ENCODE measurements at regions not wholly inside any gene's neighbourhood (a gene's known extent, or its start where the extent isn't known, plus 50 kb on each side); places are given as distances from the start of the nearest gene placed in this dataset.

- no peak for DNase-seq
- Histone ChIP-seq H4K20me1 (ENCODE audit: insufficient read depth, low read length) (no peaks in the 10 kb centered on the region), H3K36me3 (replicated peaks; ENCODE audit: insufficient read depth, low read length) (no peaks in the 10 kb centered on the region), H3K4me1 (ENCODE audit: low read length) (no peaks in the 10 kb centered on the region), H3F3A (ENCODE audit: insufficient read depth, low read length) (no peaks in the 10 kb centered on the region), H3K4me3 (ENCODE audit: low read length) (no peak overlapping the region), H3K27me3 (replicated peaks; ENCODE audit: insufficient read depth, low read length) (peaks cover 37% of the 10 kb centered on the region), H2AFZ (ENCODE audit: low read length) (no peak overlapping the region), H3K4me2 (ENCODE audit: low read depth, low read length) (no peak overlapping the region), H3K9me3 (replicated peaks; ENCODE audit: insufficient read depth, low read length) (no peaks in the 10 kb centered on the region), H3K9ac (ENCODE audit: low read length) (no peak overlapping the region), H3K9me2 (replicated peaks; ENCODE audit: insufficient read depth, low read length) (no peaks in the 10 kb centered on the region), H3K27ac (ENCODE audit: low read length) (no peak overlapping the region), H3K79me2 (ENCODE audit: low read length) (no peaks in the 10 kb centered on the region)
- TF ChIP-seq CTCF (IDR thresholded peaks at IDR 0.05; ENCODE audit: low read length) (no peak), EZH2 (optimal IDR thresholded peaks at IDR 0.05; ENCODE audit: low read depth, low read length) (no peak)
Observed at GRCh38 chr16:87025676-87026075, 291.5 kb downstream of the C16orf95 start.

GRCh38 chr16:87027056-87027616 is 290.1 kb downstream of the C16orf95 start:
- H3K36me3 ChIP-seq (replicated peaks; ENCODE audit: insufficient read depth, low read length), result no peaks in the 10 kb centered on the region
- H3K4me3 ChIP-seq (ENCODE audit: low read length), result no peak overlapping the region
- H3F3A ChIP-seq (ENCODE audit: insufficient read depth, low read length), result no peaks in the 10 kb centered on the region
- TF ChIP-seq CTCF (IDR thresholded peaks at IDR 0.05; ENCODE audit: low read length) (no peak), EZH2 (optimal IDR thresholded peaks at IDR 0.05; ENCODE audit: low read depth, low read length) (no peak), EZH2phosphoT487 (IDR thresholded peaks at IDR 0.05; ENCODE audit: low read length) (no peak)
- H3K9ac ChIP-seq (ENCODE audit: low read length), result no peak overlapping the region
- H3K4me2 ChIP-seq (ENCODE audit: low read depth, low read length), result no peak overlapping the region
- no peaks in the 10 kb centered on the region for H3K4me1 ChIP-seq (ENCODE audit: low read length)
- H4K20me1 ChIP-seq (ENCODE audit: insufficient read depth, low read length), result no peaks in the 10 kb centered on the region
- no peaks in the 10 kb centered on the region for H3K9me2 ChIP-seq (replicated peaks; ENCODE audit: insufficient read depth, low read length)
- H3K9me3 ChIP-seq (replicated peaks; ENCODE audit: insufficient read depth, low read length), result no peaks in the 10 kb centered on the region
- no peak for DNase-seq
- no peak overlapping the region for H3K27ac ChIP-seq (ENCODE audit: low read length)
- peaks cover 37% of the 10 kb centered on the region for H3K27me3 ChIP-seq (replicated peaks; ENCODE audit: insufficient read depth, low read length)
- no peak overlapping the region for H2AFZ ChIP-seq (ENCODE audit: low read length)
- H3K79me2 ChIP-seq (ENCODE audit: low read length), result no peaks in the 10 kb centered on the region

- H3K9me3 ChIP-seq (replicated peaks; ENCODE audit: insufficient read depth, low read length), result no peaks in the 10 kb centered on the region
- H3K79me2 ChIP-seq (ENCODE audit: low read length), result no peaks in the 10 kb centered on the region
- no peak overlapping the region for H3K4me2 ChIP-seq (ENCODE audit: low read depth, low read length)
- H3K36me3 ChIP-seq (replicated peaks; ENCODE audit: insufficient read depth, low read length), result no peaks in the 10 kb centered on the region
- TF ChIP-seq EZH2 (optimal IDR thresholded peaks at IDR 0.05; ENCODE audit: low read depth, low read length) (no peak), EZH2phosphoT487 (IDR thresholded peaks at IDR 0.05; ENCODE audit: low read length) (no peak), CTCF (IDR thresholded peaks at IDR 0.05; ENCODE audit: low read length) (no peak)
- H3K9ac ChIP-seq (ENCODE audit: low read length), result no peak overlapping the region
- H3F3A ChIP-seq (ENCODE audit: insufficient read depth, low read length), result no peaks in the 10 kb centered on the region
- no peak overlapping the region for H2AFZ ChIP-seq (ENCODE audit: low read length)
- H3K4me1 ChIP-seq (ENCODE audit: low read length), result no peaks in the 10 kb centered on the region
- no peaks in the 10 kb centered on the region for H4K20me1 ChIP-seq (ENCODE audit: insufficient read depth, low read length)
- H3K27ac ChIP-seq (ENCODE audit: low read length), result no peak overlapping the region
- H3K27me3 ChIP-seq (replicated peaks; ENCODE audit: insufficient read depth, low read length), result peaks cover 50% of the 10 kb centered on the region
- DNase-seq, result no peak
- H3K9me2 ChIP-seq (replicated peaks; ENCODE audit: insufficient read depth, low read length), result no peaks in the 10 kb centered on the region
- H3K4me3 ChIP-seq (ENCODE audit: low read length), result no peak overlapping the region
Observed at GRCh38 chr16:87028481-87029320, 288.5 kb downstream of the C16orf95 start.
